DOHH2 (cell line): ENCODE measurements at regions not wholly inside any gene's neighbourhood (a gene's known extent, or its start where the extent isn't known, plus 50 kb on each side); places are given as distances from the start of the nearest gene placed in this dataset.

Experiments
- H3F3A ChIP-seq: fragments of 200-600 bp; sonication (generic), shearing (Covaris generic); 2 replicates; pipeline ENCODE4 v1.6.0; 2016; ENCODE audit warnings: antibody characterized with exemption, mild to moderate bottlenecking; ENCODE audit not compliant: control insufficient read depth, insufficient read depth
- H3K27ac ChIP-seq: fragments of 200-600 bp; sonication (generic); 2 replicates; pipeline ENCODE4 v1.5.1; 2014; ENCODE audit warnings: low read depth, mild to moderate bottlenecking, low read length, moderate library complexity
- H3K27me3 ChIP-seq: fragments of 200-600 bp; sonication (generic); 2 replicates; pipeline ENCODE4 v1.6.1; 2014; ENCODE audit warnings: mild to moderate bottlenecking, low read length, mixed read lengths; ENCODE audit not compliant: control insufficient read depth
- H3K36me3 ChIP-seq: fragments of 200-600 bp; sonication (generic); 2 replicates; pipeline ENCODE4 v1.6.1; 2014; ENCODE audit warnings: mild to moderate bottlenecking, low read length, moderate library complexity, mixed read lengths; ENCODE audit not compliant: control insufficient read depth
- H3K4me1 ChIP-seq: fragments of 200-600 bp; sonication (generic); 2 replicates; pipeline ENCODE4 v1.6.1; 2014; ENCODE audit warnings: mild to moderate bottlenecking, low read length, mixed read lengths; ENCODE audit not compliant: control insufficient read depth
- H3K4me2 ChIP-seq: fragments of 200-600 bp; sonication (generic); 2 replicates; pipeline ENCODE4 v1.6.0; 2014; ENCODE audit warnings: mild to moderate bottlenecking, low read length, moderate library complexity
- H3K4me3 ChIP-seq: fragments of 200-600 bp; sonication (generic); 2 replicates; pipeline ENCODE4 v1.5.1; 2014; ENCODE audit warnings: mild to moderate bottlenecking, low read length, mixed read lengths
- H3K79me2 ChIP-seq: fragments of 200-600 bp; sonication (generic); 2 replicates; pipeline ENCODE4 v1.6.1; 2014; ENCODE audit warnings: mild to moderate bottlenecking, low read length, mixed read lengths; ENCODE audit not compliant: control insufficient read depth
- H3K9me2 ChIP-seq: fragments of 200-600 bp; sonication (generic); replicated peaks from 2 replicates; pipeline ENCODE4 v1.6.1; 2014; ENCODE audit warnings: mild to moderate bottlenecking, low read length, mixed read lengths; ENCODE audit not compliant: control insufficient read depth
- H3K9me3 ChIP-seq: fragments of 200-600 bp; sonication (generic); 2 replicates; pipeline ENCODE4 v1.6.1; 2014; ENCODE audit warnings: antibody characterized with exemption, low read length, mixed read lengths; ENCODE audit not compliant: control insufficient read depth, insufficient read depth
- H4K20me1 ChIP-seq: fragments of 200-600 bp; sonication (generic); 2 replicates; pipeline ENCODE4 v1.6.0; 2014; ENCODE audit warnings: low read depth, mild to moderate bottlenecking, antibody characterized with exemption, low read length, moderate library complexity; ENCODE audit not compliant: control insufficient read depth, insufficient read depth
- CTCF ChIP-seq: fragments of 200-600 bp; sonication (generic); IDR thresholded peaks from one replicate; pipeline ENCODE4 v1.5.1; 2014; ENCODE audit warnings: antibody characterized with exemption, mild to moderate bottlenecking, low read depth, low read length; ENCODE audit not compliant: poor library complexity, severe bottlenecking
- EZH2phosphoT487 ChIP-seq: fragments of 200-600 bp; sonication (generic); IDR thresholded peaks from 2 replicates; pipeline ENCODE4 v1.6.1; 2017; ENCODE audit warnings: borderline replicate concordance, mild to moderate bottlenecking, antibody characterized with exemption, low read length, moderate library complexity, mixed read lengths

GRCh38 chr7:148485618-148486017 lies 104.9 kb upstream of the C7orf33 start:
- no peaks in the 10 kb centered on the region for H3K79me2 ChIP-seq
- no peak overlapping the region for H3K27ac ChIP-seq
- H3K9me2 ChIP-seq: no peaks in the 10 kb centered on the region
- peaks cover 5% of the 10 kb centered on the region; the same call in 1 of the 2 replicates for H3K27me3 ChIP-seq
- H3K36me3 ChIP-seq: no peaks in the 10 kb centered on the region
- TF ChIP-seq EZH2phosphoT487 (no peak), CTCF (peak; percentile 51)
- H3K9me3 ChIP-seq: no peaks in the 10 kb centered on the region
- no peaks in the 10 kb centered on the region for H3K4me1 ChIP-seq
- H3K4me2 ChIP-seq: no peak overlapping the region
- H3K4me3 ChIP-seq: no peak overlapping the region
- H3F3A ChIP-seq: no peaks in the 10 kb centered on the region
- H4K20me1 ChIP-seq: no peaks in the 10 kb centered on the region

GRCh38 chr7:148486937-148487336 lies 103.6 kb upstream of the C7orf33 start:
- H4K20me1 ChIP-seq: no peaks in the 10 kb centered on the region
- no peaks in the 10 kb centered on the region for H3K9me3 ChIP-seq
- no peaks in the 10 kb centered on the region for H3F3A ChIP-seq
- TF ChIP-seq CTCF (no peak), EZH2phosphoT487 (no peak)
- H3K36me3 ChIP-seq: no peaks in the 10 kb centered on the region
- peaks cover 14% of the 10 kb centered on the region; the same call in 1 of the 2 replicates for H3K27me3 ChIP-seq
- H3K4me3 ChIP-seq: no peak overlapping the region
- no peak overlapping the region for H3K4me2 ChIP-seq
- H3K9me2 ChIP-seq: no peaks in the 10 kb centered on the region
- H3K27ac ChIP-seq: no peak overlapping the region
- no peaks in the 10 kb centered on the region for H3K4me1 ChIP-seq
- no peaks in the 10 kb centered on the region for H3K79me2 ChIP-seq

GRCh38 chr7:148487912-148488311 lies 102.7 kb upstream of the C7orf33 start:
- H3K9me3 ChIP-seq: no peaks in the 10 kb centered on the region
- H3K9me2 ChIP-seq: no peaks in the 10 kb centered on the region
- no peaks in the 10 kb centered on the region for H3K36me3 ChIP-seq
- H3K4me2 ChIP-seq: no peak overlapping the region
- H4K20me1 ChIP-seq: no peaks in the 10 kb centered on the region
- peaks cover 19% of the 10 kb centered on the region; the same call in 1 of the 2 replicates for H3K27me3 ChIP-seq
- H3K79me2 ChIP-seq: no peaks in the 10 kb centered on the region
- TF ChIP-seq EZH2phosphoT487 (no peak), CTCF (no peak)
- H3K4me3 ChIP-seq: no peak overlapping the region
- no peaks in the 10 kb centered on the region for H3K4me1 ChIP-seq
- H3K27ac ChIP-seq: no peak overlapping the region
- H3F3A ChIP-seq: no peaks in the 10 kb centered on the region

GRCh38 chr7:148489678-148490077 lies 100.9 kb upstream of the C7orf33 start:
- H3K9me3 ChIP-seq: no peaks in the 10 kb centered on the region
- H3K4me3 ChIP-seq: no peak overlapping the region

More at GRCh38 chr7:148489678-148490077, 100.9 kb upstream of the C7orf33 start:
- H3K27me3 ChIP-seq: peaks cover 19% of the 10 kb centered on the region; the same call in 1 of the 2 replicates
- H3F3A ChIP-seq: no peaks in the 10 kb centered on the region
- no peak for TF ChIP-seq CTCF
- no peak for TF ChIP-seq EZH2phosphoT487
- H3K9me2 ChIP-seq: no peaks in the 10 kb centered on the region
- H4K20me1 ChIP-seq: no peaks in the 10 kb centered on the region
- H3K27ac ChIP-seq: no peak overlapping the region
- H3K4me2 ChIP-seq: no peak overlapping the region
- no peaks in the 10 kb centered on the region for H3K79me2 ChIP-seq
- H3K36me3 ChIP-seq: no peaks in the 10 kb centered on the region
- H3K4me1 ChIP-seq: no peaks in the 10 kb centered on the region
